H9 (cell line): ENCODE measurements at regions not wholly inside any gene's neighbourhood (a gene's known extent, or its start where the extent isn't known, plus 50 kb on each side); places are given as distances from the start of the nearest gene placed in this dataset.

Experiments used
- DNase-seq: peaks from one replicate; pipeline ENCODE4 v3.0.0-alpha.2; 2017
- H2AFZ ChIP-seq: one replicate; pipeline ENCODE4 v1.6.1; 2013; ENCODE audit warnings: mild to moderate bottlenecking, low read length, control low read depth, moderate library complexity
- H2AK5ac ChIP-seq: 2 replicates; pipeline ENCODE4 v1.6.1; 2013; ENCODE audit warnings: low read length, control low read depth, mixed read lengths; ENCODE audit not compliant: insufficient read length
- H2BK120ac ChIP-seq: one replicate; pipeline ENCODE4 v1.6.1; 2013; ENCODE audit warnings: low read depth, mild to moderate bottlenecking, low read length, control low read depth, inconsistent platforms; ENCODE audit not compliant: poor library complexity, severe bottlenecking
- H2BK12ac ChIP-seq: 2 replicates; pipeline ENCODE4 v1.6.1; 2013; ENCODE audit warnings: low read length, control low read depth, mixed read lengths, low read depth; ENCODE audit not compliant: insufficient read length
- H2BK15ac ChIP-seq: 2 replicates; pipeline ENCODE4 v1.6.1; 2013; ENCODE audit warnings: low read depth, low read length, control low read depth
- H2BK20ac ChIP-seq: one replicate; pipeline ENCODE4 v1.6.1; 2013; ENCODE audit warnings: low read depth, mild to moderate bottlenecking, low read length, control low read depth, inconsistent platforms; ENCODE audit not compliant: poor library complexity, severe bottlenecking
- H2BK5ac ChIP-seq: 2 replicates; pipeline ENCODE4 v1.6.1; 2013; ENCODE audit warnings: low read length, control low read depth, mixed read lengths; ENCODE audit not compliant: insufficient read length
- H3K14ac ChIP-seq: 2 replicates; pipeline ENCODE4 v1.6.1; 2013; ENCODE audit warnings: low read length, control low read depth; ENCODE audit not compliant: insufficient read depth
- H3K18ac ChIP-seq: 2 replicates; pipeline ENCODE4 v1.6.1; 2013; ENCODE audit warnings: low read depth, mild to moderate bottlenecking, mixed read lengths, low read length, control low read depth; ENCODE audit not compliant: insufficient read length
- H3K23ac ChIP-seq: 2 replicates; pipeline ENCODE4 v1.6.1; 2013; ENCODE audit warnings: low read length, control low read depth, mixed read lengths, low read depth; ENCODE audit not compliant: insufficient read length
- H3K23me2 ChIP-seq: 2 replicates; pipeline ENCODE4 v1.6.1; 2013; ENCODE audit warnings: low read depth, mild to moderate bottlenecking, mixed read lengths, low read length, control low read depth; ENCODE audit not compliant: insufficient read length, poor library complexity, severe bottlenecking
- H3K27ac ChIP-seq: 2 replicates; pipeline ENCODE4 v1.5.1; 2013; ENCODE audit warnings: low read length, control low read depth, mixed read lengths, low read depth; ENCODE audit not compliant: insufficient read length
- H3K27me3 ChIP-seq: 2 replicates; pipeline ENCODE4 v1.6.1; 2013; ENCODE audit warnings: low read length, control low read depth, inconsistent platforms; ENCODE audit not compliant: insufficient read depth
- H3K4ac ChIP-seq: 2 replicates; pipeline ENCODE4 v1.6.1; 2013; ENCODE audit warnings: low read depth, mild to moderate bottlenecking, control low read depth, inconsistent platforms, low read length, moderate library complexity
- H3K4me1 ChIP-seq: 2 replicates; pipeline ENCODE4 v1.6.1; 2013; ENCODE audit warnings: low read length, control low read depth, inconsistent platforms; ENCODE audit not compliant: insufficient read depth
- H3K4me2 ChIP-seq: 2 replicates; pipeline ENCODE4 v1.6.1; 2013; ENCODE audit warnings: low read length, control low read depth, mixed read lengths; ENCODE audit not compliant: insufficient read length, insufficient read depth
- H3K56ac ChIP-seq: 2 replicates; pipeline ENCODE4 v1.6.1; 2013; ENCODE audit warnings: low read depth, mild to moderate bottlenecking, mixed read lengths, low read length, control low read depth; ENCODE audit not compliant: insufficient read length
- H3K79me1 ChIP-seq: 2 replicates; pipeline ENCODE4 v1.6.1; 2013; ENCODE audit warnings: low read depth, mild to moderate bottlenecking, moderate library complexity, low read length, control low read depth, inconsistent platforms; ENCODE audit not compliant: insufficient read depth, poor library complexity, severe bottlenecking
- H3K79me2 ChIP-seq: 2 replicates; pipeline ENCODE4 v1.6.1; 2013; ENCODE audit warnings: low read length, control low read depth, inconsistent platforms; ENCODE audit not compliant: insufficient read depth
- H3K9ac ChIP-seq: 2 replicates; pipeline ENCODE4 v1.6.1; 2013; ENCODE audit warnings: low read length, control low read depth, mixed read lengths; ENCODE audit not compliant: insufficient read length; ENCODE audit errors: extremely low read depth
- H3K9me3 ChIP-seq: one replicate; pipeline ENCODE4 v1.6.1; 2013; ENCODE audit warnings: low read depth, low read length, inconsistent platforms; ENCODE audit not compliant: control insufficient read depth
- H3T11ph ChIP-seq: one replicate; pipeline ENCODE4 v1.6.1; 2013; ENCODE audit warnings: mild to moderate bottlenecking, low read length, control low read depth, inconsistent platforms
- H4K20me1 ChIP-seq: one replicate; pipeline ENCODE4 v1.6.1; 2013; ENCODE audit not compliant: control insufficient read depth, insufficient read length, insufficient read depth
- H4K5ac ChIP-seq: 2 replicates; pipeline ENCODE4 v1.6.1; 2013; ENCODE audit warnings: low read depth, mild to moderate bottlenecking, mixed read lengths, low read length, control low read depth; ENCODE audit not compliant: insufficient read length
- H4K8ac ChIP-seq: replicated peaks from 2 replicates; pipeline ENCODE4 v1.6.1; 2013; ENCODE audit warnings: low read length, control low read depth, mixed read lengths, low read depth; ENCODE audit not compliant: insufficient read length
- H4K91ac ChIP-seq: 2 replicates; pipeline ENCODE4 v1.6.1; 2013; ENCODE audit warnings: low read depth, mild to moderate bottlenecking, moderate library complexity, mixed read lengths, low read length, control low read depth; ENCODE audit not compliant: insufficient read length
- H3K27ac Mint-ChIP-seq, 3 experiments: 2 replicates in 2 of 3; 3 replicates in 1 of 3; pipeline ENCODE4 v1.8.0; 2020 to 2021; ENCODE audit warnings: mixed read lengths in 3 of 3, mild to moderate bottlenecking in 1 of 3, moderate library complexity in 1 of 3
- H3K27me3 Mint-ChIP-seq: 2 replicates; pipeline ENCODE4 v1.8.0; 2021; ENCODE audit warnings: low read depth, mild to moderate bottlenecking, moderate library complexity, mixed read lengths
- H3K36me3 Mint-ChIP-seq, 3 experiments: 2 replicates in 2 of 3; 3 replicates in 1 of 3; pipeline ENCODE4 v1.8.0; 2020 to 2021; ENCODE audit warnings: low read depth in 3 of 3, mixed read lengths in 3 of 3; ENCODE audit not compliant: insufficient read depth in 1 of 3
- H3K4me1 Mint-ChIP-seq, 2 experiments: 2 replicates each; pipeline ENCODE4 v1.8.0; 2020; ENCODE audit warnings: mixed read lengths in 2 of 2
- H3K4me3 Mint-ChIP-seq, 2 experiments: 2 replicates in 1 of 2; 3 replicates in 1 of 2; pipeline ENCODE4 v1.8.0; 2020 to 2021; ENCODE audit warnings: mild to moderate bottlenecking in 2 of 2, mixed read lengths in 2 of 2, moderate library complexity in 1 of 2
- H3K9me3 Mint-ChIP-seq, 2 experiments: 2 replicates in 1 of 2; 3 replicates in 1 of 2; pipeline ENCODE4 v1.8.0; 2020; ENCODE audit warnings: mild to moderate bottlenecking in 2 of 2, mixed read lengths in 2 of 2, moderate library complexity in 1 of 2
- CTCF ChIP-seq: fragments of 200-600 bp; sonication (generic); conservative IDR thresholded peaks from 3 replicates; pipeline ENCODE4 v1.8.0; 2021; ENCODE audit warnings: antibody characterized with exemption, mild to moderate bottlenecking
- WGBS: extraction: QIAGEN DNeasy Blood & Tissue Kit; methylation state at CpG from one replicate; pipeline ENCODE4 v1.1.7; 2013; ENCODE audit warnings: missing lambda C conversion rate, low lambda C conversion rate, mixed read lengths; ENCODE audit not compliant: insufficient read length; ENCODE audit errors: extremely low coverage; 5-methylcytosine and 5-hydroxymethylcytosine counted together

- no peak overlapping the region for H4K91ac ChIP-seq
- H2BK20ac ChIP-seq, result no peak overlapping the region
- H2BK12ac ChIP-seq, result no peak overlapping the region
- no peak overlapping the region for H3K14ac ChIP-seq
- no peak overlapping the region for H3K9ac ChIP-seq
- H3T11ph ChIP-seq, result no peak overlapping the region
- H3K79me2 ChIP-seq, result no peaks in the 10 kb centered on the region
- TF ChIP-seq CTCF, result no peak
- no peak for DNase-seq
- no peak overlapping the region for H2AFZ ChIP-seq
- H4K8ac ChIP-seq, result no peak overlapping the region
- Mint-ChIP-seq H3K36me3 (peaks cover 0 to 10% (median 9%) of the 10 kb centered on the region in 3 experiments; a peak in 4 of 7 replicates), H3K27ac (peak overlapping the region in 1 of 3 experiments; percentile 52; a peak in 1 of 7 replicates), H3K4me3 (no peak overlapping the region), H3K9me3 (peaks cover 13% of the 10 kb centered on the region in 2 experiments; a peak in 4 of 5 replicates), H3K4me1 (peaks cover 35 to 45% of the 10 kb centered on the region in 2 experiments), H3K27me3 (no peaks in the 10 kb centered on the region)
- peaks cover 13% of the 10 kb centered on the region; the same call in 1 of the 2 replicates for H3K4me1 ChIP-seq
- H3K27ac ChIP-seq, result no peak overlapping the region
- H3K79me1 ChIP-seq, result no peaks in the 10 kb centered on the region
- H3K23ac ChIP-seq, result no peak overlapping the region
- H2BK15ac ChIP-seq, result no peak overlapping the region
- no peak overlapping the region for H2BK5ac ChIP-seq
- H3K4ac ChIP-seq, result no peak overlapping the region
- H3K4me2 ChIP-seq, result no peak overlapping the region
- H3K56ac ChIP-seq, result no peak overlapping the region
- no peaks in the 10 kb centered on the region for H4K20me1 ChIP-seq
- no peak overlapping the region for H2AK5ac ChIP-seq
- no peak overlapping the region for H2BK120ac ChIP-seq
- no peaks in the 10 kb centered on the region for H3K27me3 ChIP-seq
- H3K9me3 ChIP-seq, result no peaks in the 10 kb centered on the region
- H3K23me2 ChIP-seq, result peaks cover 3% of the 10 kb centered on the region
- no peak overlapping the region for H3K18ac ChIP-seq
- H4K5ac ChIP-seq, result no peak overlapping the region
- no CpG with 5 or more reads among the region's 4 CpGs for WGBS
These were observed 196.7 kb downstream of the HS3ST1 start for GRCh38 chr4:11232015-11232414.
